H9 (cell line): ENCODE measurements at regions not wholly inside any gene's neighbourhood (a gene's known extent, or its start where the extent isn't known, plus 50 kb on each side); places are given as distances from the start of the nearest gene placed in this dataset.

ENCODE experiments used
- DNase-seq: peaks from one replicate; pipeline ENCODE4 v3.0.0-alpha.2; 2017
- H2AFZ ChIP-seq: one replicate; pipeline ENCODE4 v1.6.1; 2013; ENCODE audit warnings: mild to moderate bottlenecking, low read length, control low read depth, moderate library complexity
- H2AK5ac ChIP-seq: 2 replicates; pipeline ENCODE4 v1.6.1; 2013; ENCODE audit warnings: low read length, control low read depth, mixed read lengths; ENCODE audit not compliant: insufficient read length
- H2BK120ac ChIP-seq: one replicate; pipeline ENCODE4 v1.6.1; 2013; ENCODE audit warnings: low read depth, mild to moderate bottlenecking, low read length, control low read depth, inconsistent platforms; ENCODE audit not compliant: poor library complexity, severe bottlenecking
- H2BK12ac ChIP-seq: 2 replicates; pipeline ENCODE4 v1.6.1; 2013; ENCODE audit warnings: low read length, control low read depth, mixed read lengths, low read depth; ENCODE audit not compliant: insufficient read length
- H2BK15ac ChIP-seq: 2 replicates; pipeline ENCODE4 v1.6.1; 2013; ENCODE audit warnings: low read depth, low read length, control low read depth
- H2BK20ac ChIP-seq: one replicate; pipeline ENCODE4 v1.6.1; 2013; ENCODE audit warnings: low read depth, mild to moderate bottlenecking, low read length, control low read depth, inconsistent platforms; ENCODE audit not compliant: poor library complexity, severe bottlenecking
- H2BK5ac ChIP-seq: 2 replicates; pipeline ENCODE4 v1.6.1; 2013; ENCODE audit warnings: low read length, control low read depth, mixed read lengths; ENCODE audit not compliant: insufficient read length
- H3K14ac ChIP-seq: 2 replicates; pipeline ENCODE4 v1.6.1; 2013; ENCODE audit warnings: low read length, control low read depth; ENCODE audit not compliant: insufficient read depth
- H3K18ac ChIP-seq: 2 replicates; pipeline ENCODE4 v1.6.1; 2013; ENCODE audit warnings: low read depth, mild to moderate bottlenecking, mixed read lengths, low read length, control low read depth; ENCODE audit not compliant: insufficient read length
- H3K23ac ChIP-seq: 2 replicates; pipeline ENCODE4 v1.6.1; 2013; ENCODE audit warnings: low read length, control low read depth, mixed read lengths, low read depth; ENCODE audit not compliant: insufficient read length
- H3K23me2 ChIP-seq: 2 replicates; pipeline ENCODE4 v1.6.1; 2013; ENCODE audit warnings: low read depth, mild to moderate bottlenecking, mixed read lengths, low read length, control low read depth; ENCODE audit not compliant: insufficient read length, poor library complexity, severe bottlenecking
- H3K27ac ChIP-seq: 2 replicates; pipeline ENCODE4 v1.5.1; 2013; ENCODE audit warnings: low read length, control low read depth, mixed read lengths, low read depth; ENCODE audit not compliant: insufficient read length
- H3K27me3 ChIP-seq: 2 replicates; pipeline ENCODE4 v1.6.1; 2013; ENCODE audit warnings: low read length, control low read depth, inconsistent platforms; ENCODE audit not compliant: insufficient read depth
- H3K4ac ChIP-seq: 2 replicates; pipeline ENCODE4 v1.6.1; 2013; ENCODE audit warnings: low read depth, mild to moderate bottlenecking, control low read depth, inconsistent platforms, low read length, moderate library complexity
- H3K4me1 ChIP-seq: 2 replicates; pipeline ENCODE4 v1.6.1; 2013; ENCODE audit warnings: low read length, control low read depth, inconsistent platforms; ENCODE audit not compliant: insufficient read depth
- H3K4me2 ChIP-seq: 2 replicates; pipeline ENCODE4 v1.6.1; 2013; ENCODE audit warnings: low read length, control low read depth, mixed read lengths; ENCODE audit not compliant: insufficient read length, insufficient read depth
- H3K56ac ChIP-seq: 2 replicates; pipeline ENCODE4 v1.6.1; 2013; ENCODE audit warnings: low read depth, mild to moderate bottlenecking, mixed read lengths, low read length, control low read depth; ENCODE audit not compliant: insufficient read length
- H3K79me1 ChIP-seq: 2 replicates; pipeline ENCODE4 v1.6.1; 2013; ENCODE audit warnings: low read depth, mild to moderate bottlenecking, moderate library complexity, low read length, control low read depth, inconsistent platforms; ENCODE audit not compliant: insufficient read depth, poor library complexity, severe bottlenecking
- H3K79me2 ChIP-seq: 2 replicates; pipeline ENCODE4 v1.6.1; 2013; ENCODE audit warnings: low read length, control low read depth, inconsistent platforms; ENCODE audit not compliant: insufficient read depth
- H3K9ac ChIP-seq: 2 replicates; pipeline ENCODE4 v1.6.1; 2013; ENCODE audit warnings: low read length, control low read depth, mixed read lengths; ENCODE audit not compliant: insufficient read length; ENCODE audit errors: extremely low read depth
- H3K9me3 ChIP-seq: one replicate; pipeline ENCODE4 v1.6.1; 2013; ENCODE audit warnings: low read depth, low read length, inconsistent platforms; ENCODE audit not compliant: control insufficient read depth
- H3T11ph ChIP-seq: one replicate; pipeline ENCODE4 v1.6.1; 2013; ENCODE audit warnings: mild to moderate bottlenecking, low read length, control low read depth, inconsistent platforms
- H4K20me1 ChIP-seq: one replicate; pipeline ENCODE4 v1.6.1; 2013; ENCODE audit not compliant: control insufficient read depth, insufficient read length, insufficient read depth
- H4K5ac ChIP-seq: 2 replicates; pipeline ENCODE4 v1.6.1; 2013; ENCODE audit warnings: low read depth, mild to moderate bottlenecking, mixed read lengths, low read length, control low read depth; ENCODE audit not compliant: insufficient read length
- H4K8ac ChIP-seq: replicated peaks from 2 replicates; pipeline ENCODE4 v1.6.1; 2013; ENCODE audit warnings: low read length, control low read depth, mixed read lengths, low read depth; ENCODE audit not compliant: insufficient read length
- H4K91ac ChIP-seq: 2 replicates; pipeline ENCODE4 v1.6.1; 2013; ENCODE audit warnings: low read depth, mild to moderate bottlenecking, moderate library complexity, mixed read lengths, low read length, control low read depth; ENCODE audit not compliant: insufficient read length
- H3K27ac Mint-ChIP-seq, 3 experiments: 2 replicates in 2 of 3; 3 replicates in 1 of 3; pipeline ENCODE4 v1.8.0; 2020 to 2021; ENCODE audit warnings: mixed read lengths in 3 of 3, mild to moderate bottlenecking in 1 of 3, moderate library complexity in 1 of 3
- H3K27me3 Mint-ChIP-seq: 2 replicates; pipeline ENCODE4 v1.8.0; 2021; ENCODE audit warnings: low read depth, mild to moderate bottlenecking, moderate library complexity, mixed read lengths
- H3K36me3 Mint-ChIP-seq, 3 experiments: 2 replicates in 2 of 3; 3 replicates in 1 of 3; pipeline ENCODE4 v1.8.0; 2020 to 2021; ENCODE audit warnings: low read depth in 3 of 3, mixed read lengths in 3 of 3; ENCODE audit not compliant: insufficient read depth in 1 of 3
- H3K4me1 Mint-ChIP-seq, 2 experiments: 2 replicates each; pipeline ENCODE4 v1.8.0; 2020; ENCODE audit warnings: mixed read lengths in 2 of 2
- H3K4me3 Mint-ChIP-seq, 2 experiments: 2 replicates in 1 of 2; 3 replicates in 1 of 2; pipeline ENCODE4 v1.8.0; 2020 to 2021; ENCODE audit warnings: mild to moderate bottlenecking in 2 of 2, mixed read lengths in 2 of 2, moderate library complexity in 1 of 2
- H3K9me3 Mint-ChIP-seq, 2 experiments: 2 replicates in 1 of 2; 3 replicates in 1 of 2; pipeline ENCODE4 v1.8.0; 2020; ENCODE audit warnings: mild to moderate bottlenecking in 2 of 2, mixed read lengths in 2 of 2, moderate library complexity in 1 of 2
- CTCF ChIP-seq: fragments of 200-600 bp; sonication (generic); conservative IDR thresholded peaks from 3 replicates; pipeline ENCODE4 v1.8.0; 2021; ENCODE audit warnings: antibody characterized with exemption, mild to moderate bottlenecking
- WGBS: extraction: QIAGEN DNeasy Blood & Tissue Kit; methylation state at CpG from one replicate; pipeline ENCODE4 v1.1.7; 2013; ENCODE audit warnings: missing lambda C conversion rate, low lambda C conversion rate, mixed read lengths; ENCODE audit not compliant: insufficient read length; ENCODE audit errors: extremely low coverage; 5-methylcytosine and 5-hydroxymethylcytosine counted together

DNA sequence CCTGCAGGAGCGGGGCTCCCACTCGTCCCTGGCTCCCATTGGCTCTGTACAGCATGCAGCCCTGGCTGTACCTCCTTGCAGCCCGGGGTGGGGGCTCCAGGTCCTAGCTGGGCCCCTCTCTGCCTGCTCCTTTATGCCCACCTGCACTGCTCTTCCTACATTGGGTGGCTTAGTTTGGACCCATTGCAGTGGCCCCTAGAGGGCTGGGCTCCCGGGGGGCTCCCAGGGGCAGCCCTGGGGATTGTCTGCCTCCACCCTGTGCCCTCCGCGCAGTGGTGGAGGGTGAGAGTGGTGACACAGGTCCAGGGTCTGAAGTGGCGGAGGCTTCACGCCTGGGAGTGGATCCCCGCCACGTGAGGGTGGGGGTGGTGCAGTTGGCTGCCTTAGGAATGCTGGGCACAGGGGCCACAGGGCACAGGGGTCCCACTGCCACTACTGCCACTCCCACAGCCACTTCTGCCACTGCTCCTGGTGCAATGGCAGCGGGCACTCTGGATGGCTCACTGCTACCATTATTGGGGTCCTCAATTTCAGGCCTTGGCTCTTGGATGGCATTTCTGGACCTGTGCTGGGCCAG lies 177.1 kb downstream of the ARL4A start:
- Histone ChIP-seq H3K23ac (no peak overlapping the region), H2BK120ac (no peak overlapping the region), H2BK15ac (no peak overlapping the region), H4K91ac (no peak overlapping the region), H3K23me2 (no peaks in the 10 kb centered on the region), H2BK5ac (no peak overlapping the region), H3K4me2 (no peak overlapping the region), H3K14ac (no peak overlapping the region), H3K4me1 (no peaks in the 10 kb centered on the region), H3K18ac (no peak overlapping the region), H3K4ac (no peak overlapping the region), H3T11ph (no peak overlapping the region), H4K8ac (no peak overlapping the region), H3K79me1 (no peaks in the 10 kb centered on the region), H3K79me2 (no peaks in the 10 kb centered on the region), H3K27ac (no peak overlapping the region), H2AK5ac (no peak overlapping the region), H2BK12ac (no peak overlapping the region), H3K27me3 (no peaks in the 10 kb centered on the region), H2AFZ (no peak overlapping the region), H3K9me3 (no peaks in the 10 kb centered on the region), H4K5ac (no peak overlapping the region), H3K56ac (no peak overlapping the region), H4K20me1 (no peaks in the 10 kb centered on the region), H2BK20ac (no peak overlapping the region), H3K9ac (no peak overlapping the region)
- Mint-ChIP-seq H3K36me3 (no peaks in the 10 kb centered on the region), H3K9me3 (no peaks in the 10 kb centered on the region), H3K4me1 (peaks cover 7 to 9% of the 10 kb centered on the region in 2 experiments), H3K27me3 (no peaks in the 10 kb centered on the region), H3K4me3 (no peak overlapping the region), H3K27ac (peak overlapping the region in 1 of 3 experiments; percentile 40; a peak in 1 of 7 replicates)
- no peak for DNase-seq
- TF ChIP-seq CTCF = no peak
- no CpG with 5 or more reads among the region's 11 CpGs for WGBS
